Skeletal muscle satellite cell (primary cell): ENCODE measurements at regions not wholly inside any gene's neighbourhood (a gene's known extent, or its start where the extent isn't known, plus 50 kb on each side); places are given as distances from the start of the nearest gene placed in this dataset.
"Not testable (repeated sequence)": the region's sequence is repeated elsewhere in the genome, so short reads cannot be mapped to it uniquely, and the experiment has no call there.

ENCODE experiments used
- H3K27me3 ChIP-seq: 2 replicates; pipeline ENCODE4 v1.7.0; 2013; ENCODE audit warnings: low read length; ENCODE audit not compliant: control insufficient read depth, insufficient read depth
- H3K36me3 ChIP-seq: 2 replicates; pipeline ENCODE4 v1.7.0; 2013; ENCODE audit warnings: mild to moderate bottlenecking, control low read depth, low read length; ENCODE audit not compliant: insufficient read depth
- H3K4me1 ChIP-seq: 2 replicates; pipeline ENCODE4 v1.7.0; 2013; ENCODE audit warnings: low read length; ENCODE audit not compliant: control insufficient read depth, insufficient read depth
- H3K4me2 ChIP-seq: 2 replicates; pipeline ENCODE4 v1.7.0; 2013; ENCODE audit warnings: mild to moderate bottlenecking, low read length
- H3K4me3 ChIP-seq: 2 replicates; pipeline ENCODE4 v1.7.0; 2013; ENCODE audit warnings: low read length
- H3K9ac ChIP-seq: 2 replicates; pipeline ENCODE4 v1.7.0; 2013; ENCODE audit warnings: mild to moderate bottlenecking, low read depth, low read length, moderate library complexity
- H3K9me3 ChIP-seq: replicated peaks from 2 replicates; pipeline ENCODE4 v1.7.0; 2013; ENCODE audit warnings: mild to moderate bottlenecking, control low read depth, low read length

GRCh38 chr20:47860049-47860830 is 75.0 kb upstream of the SULF2 start:
- Histone ChIP-seq H3K4me1 (no peaks in the 10 kb centered on the region), H3K9me3 (no peaks in the 10 kb centered on the region), H3K27me3 (peaks cover 4% of the 10 kb centered on the region), H3K4me3 (no peak overlapping the region), H3K36me3 (no peaks in the 10 kb centered on the region), H3K4me2 (no peak overlapping the region), H3K9ac (no peak overlapping the region)

GRCh38 chr20:47859278-47859677 is 74.0 kb upstream of the SULF2 start:
- Histone ChIP-seq H3K36me3 (no peaks in the 10 kb centered on the region), H3K27me3 (peaks cover 7% of the 10 kb centered on the region), H3K9me3 (no peaks in the 10 kb centered on the region), H3K9ac (no peak overlapping the region), H3K4me3 (no peak overlapping the region), H3K4me2 (no peak overlapping the region), H3K4me1 (no peaks in the 10 kb centered on the region)

- Histone ChIP-seq H3K4me1 (no peaks in the 10 kb centered on the region), H3K9ac (no peak overlapping the region), H3K4me3 (no peak overlapping the region), H3K4me2 (no peak overlapping the region), H3K9me3 (no peaks in the 10 kb centered on the region), H3K27me3 (peaks cover 7% of the 10 kb centered on the region), H3K36me3 (no peaks in the 10 kb centered on the region)
These were observed 72.5 kb upstream of the SULF2 start for GRCh38 chr20:47857569-47858464.

GRCh38 chr20:47857187-47857568 is 71.9 kb upstream of the SULF2 start:
- Histone ChIP-seq H3K4me2 (no peak overlapping the region), H3K27me3 (peaks cover 7% of the 10 kb centered on the region), H3K4me3 (no peak overlapping the region), H3K9ac (no peak overlapping the region), H3K4me1 (no peaks in the 10 kb centered on the region), H3K36me3 (no peaks in the 10 kb centered on the region), H3K9me3 (no peaks in the 10 kb centered on the region)

- H3K4me2 ChIP-seq: no peak overlapping the region
- H3K9me3 ChIP-seq: no peaks in the 10 kb centered on the region
- no peak overlapping the region for H3K9ac ChIP-seq
- H3K27me3 ChIP-seq: peaks cover 7% of the 10 kb centered on the region
- H3K4me1 ChIP-seq: no peaks in the 10 kb centered on the region
- no peaks in the 10 kb centered on the region for H3K36me3 ChIP-seq
- no peak overlapping the region for H3K4me3 ChIP-seq
These were observed 70.5 kb upstream of the SULF2 start for GRCh38 chr20:47855799-47856198.

GRCh38 chr20:47854687-47855212 is 69.5 kb upstream of the SULF2 start:
- Histone ChIP-seq H3K9me3 (no peaks in the 10 kb centered on the region), H3K4me3 (no peak overlapping the region), H3K9ac (no peak overlapping the region), H3K4me1 (no peaks in the 10 kb centered on the region), H3K27me3 (peaks cover 7% of the 10 kb centered on the region), H3K36me3 (no peaks in the 10 kb centered on the region), H3K4me2 (no peak overlapping the region)

- Histone ChIP-seq H3K4me1 (no peaks in the 10 kb centered on the region), H3K4me3 (no peak overlapping the region), H3K36me3 (no peaks in the 10 kb centered on the region), H3K4me2 (no peak overlapping the region), H3K9me3 (no peaks in the 10 kb centered on the region), H3K27me3 (peaks cover 3% of the 10 kb centered on the region), H3K9ac (no peak overlapping the region)
These were observed 66.5 kb upstream of the SULF2 start for GRCh38 chr20:47851774-47852173.

GRCh38 chr20:47850146-47850545 is 64.9 kb upstream of the SULF2 start:
- Histone ChIP-seq H3K4me1 (no peaks in the 10 kb centered on the region), H3K36me3 (no peaks in the 10 kb centered on the region), H3K9me3 (no peaks in the 10 kb centered on the region), H3K27me3 (peaks cover 3% of the 10 kb centered on the region), H3K9ac (no peak overlapping the region), H3K4me2 (no peak overlapping the region), H3K4me3 (no peak overlapping the region)

- no peak overlapping the region for H3K9ac ChIP-seq
- H3K9me3 ChIP-seq: no peaks in the 10 kb centered on the region
- peaks cover 2% of the 10 kb centered on the region for H3K27me3 ChIP-seq
- no peak overlapping the region for H3K4me2 ChIP-seq
- H3K4me1 ChIP-seq: no peaks in the 10 kb centered on the region
- no peaks in the 10 kb centered on the region for H3K36me3 ChIP-seq
- H3K4me3 ChIP-seq: no peak overlapping the region
These were observed 64.3 kb upstream of the SULF2 start for GRCh38 chr20:47849596-47849995.

GRCh38 chr20:47849006-47849405 is 63.7 kb upstream of the SULF2 start:
- Histone ChIP-seq H3K4me1 (no peaks in the 10 kb centered on the region), H3K4me3 (no peak overlapping the region), H3K9me3 (no peaks in the 10 kb centered on the region), H3K4me2 (no peak overlapping the region), H3K36me3 (no peaks in the 10 kb centered on the region), H3K27me3 (no peaks in the 10 kb centered on the region), H3K9ac (no peak overlapping the region)

- not testable (repeated sequence) for H3K9me3 ChIP-seq, H3K4me3 ChIP-seq, H3K9ac ChIP-seq, H3K27me3 ChIP-seq, H3K4me2 ChIP-seq, H3K36me3 ChIP-seq, H3K4me1 ChIP-seq
These were observed 63.3 kb upstream of the SULF2 start for GRCh38 chr20:47848534-47848933.
